ENCODE measurements at regions not wholly inside any gene's neighbourhood (a gene's known extent, or its start where the extent isn't known, plus 50 kb on each side); places are given as distances from the start of the nearest gene placed in this dataset.

DNA sequence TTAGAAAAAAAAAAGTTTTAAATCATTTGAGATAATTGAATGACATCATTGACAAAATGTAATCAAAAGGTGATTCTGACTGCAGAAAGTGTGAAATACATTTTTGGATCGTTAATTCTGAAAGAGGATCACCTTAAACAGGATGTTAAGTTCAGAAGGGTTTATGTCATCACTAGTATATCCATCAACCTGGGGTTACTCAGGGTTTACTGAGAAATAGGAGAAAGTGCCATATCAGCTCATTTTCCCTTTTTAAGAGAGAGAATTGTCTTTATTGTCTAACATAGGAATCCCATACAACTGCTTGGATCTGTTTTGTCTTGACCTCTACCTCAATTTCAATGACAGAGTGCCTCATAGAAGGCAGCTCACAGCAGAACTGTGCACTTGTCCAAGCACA lies 466.1 kb upstream of the LINC00305 start:
- TF ChIP-seq, protein P1, sequence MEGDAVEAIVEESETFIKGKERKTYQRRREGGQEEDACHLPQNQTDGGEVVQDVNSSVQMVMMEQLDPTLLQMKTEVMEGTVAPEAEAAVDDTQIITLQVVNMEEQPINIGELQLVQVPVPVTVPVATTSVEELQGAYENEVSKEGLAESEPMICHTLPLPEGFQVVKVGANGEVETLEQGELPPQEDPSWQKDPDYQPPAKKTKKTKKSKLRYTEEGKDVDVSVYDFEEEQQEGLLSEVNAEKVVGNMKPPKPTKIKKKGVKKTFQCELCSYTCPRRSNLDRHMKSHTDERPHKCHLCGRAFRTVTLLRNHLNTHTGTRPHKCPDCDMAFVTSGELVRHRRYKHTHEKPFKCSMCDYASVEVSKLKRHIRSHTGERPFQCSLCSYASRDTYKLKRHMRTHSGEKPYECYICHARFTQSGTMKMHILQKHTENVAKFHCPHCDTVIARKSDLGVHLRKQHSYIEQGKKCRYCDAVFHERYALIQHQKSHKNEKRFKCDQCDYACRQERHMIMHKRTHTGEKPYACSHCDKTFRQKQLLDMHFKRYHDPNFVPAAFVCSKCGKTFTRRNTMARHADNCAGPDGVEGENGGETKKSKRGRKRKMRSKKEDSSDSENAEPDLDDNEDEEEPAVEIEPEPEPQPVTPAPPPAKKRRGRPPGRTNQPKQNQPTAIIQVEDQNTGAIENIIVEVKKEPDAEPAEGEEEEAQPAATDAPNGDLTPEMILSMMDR (conservative IDR thresholded peaks at IDR 0.05; ENCODE audit: low read length) = no peak
- no peak for TF ChIP-seq EZH2phosphoT487 (IDR thresholded peaks at IDR 0.05; ENCODE audit: borderline replicate concordance, low read depth, low read length)
